ENCODE measurements at regions not wholly inside any gene's neighbourhood (a gene's known extent, or its start where the extent isn't known, plus 50 kb on each side); places are given as distances from the start of the nearest gene placed in this dataset.
"Not testable (repeated sequence)": the region's sequence is repeated elsewhere in the genome, so short reads cannot be mapped to it uniquely, and the experiment has no call there.

- H3K4me3 ChIP-seq (replicated peaks; ENCODE audit: low read depth, low read length): no peak overlapping the region
- DNase-seq (ENCODE audit: extremely low read depth, low read depth): no peak
- TF ChIP-seq CTCF (IDR thresholded peaks at IDR 0.05; ENCODE audit: low read depth, low read length, missing control alignments): no peak
Observed at GRCh38 chr2:48205137-48205798, 109.2 kb upstream of the FOXN2 start.

GRCh38 chr2:48206056-48206656, 108.3 kb upstream of the FOXN2 start:
- not testable (repeated sequence) for DNase-seq (ENCODE audit: extremely low read depth, low read depth); H3K4me3 ChIP-seq (replicated peaks; ENCODE audit: low read depth, low read length)

GRCh38 chr2:48207201-48207641, 107.3 kb upstream of the FOXN2 start:
- TF ChIP-seq CTCF (IDR thresholded peaks at IDR 0.05; ENCODE audit: low read depth, low read length, missing control alignments): no peak
- H3K4me3 ChIP-seq (replicated peaks; ENCODE audit: low read depth, low read length): no peak overlapping the region
- DNase-seq (ENCODE audit: extremely low read depth, low read depth): no peak

- no peak for DNase-seq (ENCODE audit: extremely low read depth, low read depth)
- TF ChIP-seq CTCF (IDR thresholded peaks at IDR 0.05; ENCODE audit: low read depth, low read length, missing control alignments): no peak
- no peak overlapping the region for H3K4me3 ChIP-seq (replicated peaks; ENCODE audit: low read depth, low read length)
Observed at GRCh38 chr2:48207851-48208250, 106.6 kb upstream of the FOXN2 start.

- TF ChIP-seq CTCF (IDR thresholded peaks at IDR 0.05; ENCODE audit: low read depth, low read length, missing control alignments): no peak
- H3K4me3 ChIP-seq (replicated peaks; ENCODE audit: low read depth, low read length): no peak overlapping the region
- no peak for DNase-seq (ENCODE audit: extremely low read depth, low read depth)
Observed at GRCh38 chr2:48209214-48209885, 105.1 kb upstream of the FOXN2 start.

GRCh38 chr2:48210189-48210588, 104.3 kb upstream of the FOXN2 start:
- no peak overlapping the region for H3K4me3 ChIP-seq (replicated peaks; ENCODE audit: low read depth, low read length)
- no peak for DNase-seq (ENCODE audit: extremely low read depth, low read depth)
- TF ChIP-seq CTCF (IDR thresholded peaks at IDR 0.05; ENCODE audit: low read depth, low read length, missing control alignments): no peak

- no peak for TF ChIP-seq CTCF (IDR thresholded peaks at IDR 0.05; ENCODE audit: low read depth, low read length, missing control alignments)
- DNase-seq (ENCODE audit: extremely low read depth, low read depth): no peak
- H3K4me3 ChIP-seq (replicated peaks; ENCODE audit: low read depth, low read length): no peak overlapping the region
Observed at GRCh38 chr2:48213646-48214045, 100.8 kb upstream of the FOXN2 start.

All from HFF-Myc (cell line).